B cell (primary cell): ENCODE measurements at regions not wholly inside any gene's neighbourhood (a gene's known extent, or its start where the extent isn't known, plus 50 kb on each side); places are given as distances from the start of the nearest gene placed in this dataset.

Source experiments
- CTCF ChIP-seq: fragments of 200-600 bp; IDR thresholded peaks from one replicate; pipeline ENCODE4 v1.8.0; 2022; ENCODE audit warnings: antibody characterized with exemption, mild to moderate bottlenecking
- EZH2 ChIP-seq: IDR thresholded peaks from 2 replicates; pipeline ENCODE4 v1.6.1; 2012; ENCODE audit warnings: borderline replicate concordance, low read depth, mild to moderate bottlenecking, moderate library complexity, low read length; ENCODE audit not compliant: insufficient read depth, poor library complexity, severe bottlenecking

- no peak for TF ChIP-seq CTCF
- no peak for TF ChIP-seq EZH2
Measured at GRCh38 chr18:10060841-10061240, 147.0 kb downstream of the VAPA start.
